HepG2 (cell line): ENCODE measurements at regions not wholly inside any gene's neighbourhood (a gene's known extent, or its start where the extent isn't known, plus 50 kb on each side); places are given as distances from the start of the nearest gene placed in this dataset.

Experiments
- ATAC-seq: fragments of 200-7000 bp; cut with Tn5 transposase; 3 replicates; pipeline ENCODE4 v1.9.1; 2020; ENCODE audit warnings: mild to moderate bottlenecking, moderate library complexity
- BruUV-seq: library from RNA; stranded (reverse); fragments of 400-500 nt; replicated peaks from 2 replicates; lab custom pipeline; 2021; lab: Mats Ljungman, UMichigan
- CTCF ChIA-PET: fragments of 300-600 bp; formaldehyde crosslinking; extraction: SDS; loops from one replicate; lab custom pipeline; 2021; ENCODE audit warnings: low total read pairs, inconsistent platforms, low intra/inter-chr PET ratio; lab: Yijun Ruan, JAX
- POLR2A ChIA-PET: fragments of 350-600 bp; sonication (Branson Sonifier 250); formaldehyde crosslinking; loops from one replicate; lab custom pipeline; 2020; ENCODE audit warnings: antibody characterized with exemption, inconsistent platforms; lab: Yijun Ruan, JAX
- DNase-seq: peaks from one replicate; pipeline ENCODE4 v3.0.0-alpha.2; 2015; ENCODE audit warnings: low spot score
- FAIRE-seq: peaks from 3 replicates; lab custom pipeline; 2011; peaks lifted over from hg19 to GRCh38; lab: Jason Lieb, UNC
- H2AFZ ChIP-seq: one replicate; pipeline ENCODE4 v1.6.1; 2011; ENCODE audit warnings: low read length, inconsistent platforms
- H3K27ac ChIP-seq: fragments of 300-600 bp; 3 replicates; pipeline ENCODE4 v1.8.0; 2011; ENCODE audit warnings: mixed run types, mild to moderate bottlenecking, mixed read lengths, low read length, inconsistent platforms; ENCODE audit not compliant: insufficient read depth; ENCODE audit errors: extremely low read length
- H3K27me3 ChIP-seq, 2 experiments: fragments of 200-600 bp in 1 of 2; 2 replicates in 1 of 2; 3 replicates in 1 of 2; pipeline versions ENCODE4 v1.6.0 to v1.8.0; 2011; ENCODE audit warnings: low read length in 2 of 2, mild to moderate bottlenecking in 2 of 2, moderate library complexity in 2 of 2, inconsistent platforms in 1 of 2; ENCODE audit not compliant: insufficient read depth in 2 of 2, control insufficient read depth in 1 of 2
- H3K36me3 ChIP-seq, 2 experiments: fragments of 200-600 bp in 1 of 2; replicated peaks in 1 of 2; 2 replicates in 1 of 2; 3 replicates in 1 of 2; pipeline versions ENCODE4 v1.5.1 to v1.8.0; 2011; ENCODE audit warnings: low read length in 2 of 2, inconsistent platforms in 1 of 2; ENCODE audit not compliant: insufficient read depth in 2 of 2, control insufficient read depth in 1 of 2
- H3K4me1 ChIP-seq: 2 replicates; pipeline ENCODE4 v1.5.1; 2012; ENCODE audit warnings: low read length, inconsistent platforms; ENCODE audit not compliant: insufficient read depth
- H3K4me2 ChIP-seq: 2 replicates; pipeline ENCODE4 v1.6.0; 2011; ENCODE audit warnings: low read depth, low read length, inconsistent platforms
- H3K4me3 ChIP-seq, 3 experiments: fragments of 200-600 bp in 1 of 3; sonication (generic), shearing (Covaris generic) in 1 of 3; replicated peaks in 1 of 3; 2 replicates each; pipeline ENCODE4 v1.5.1; 2011 to 2016; ENCODE audit warnings: low read length in 3 of 3, inconsistent platforms in 2 of 3, low read depth in 2 of 3, mild to moderate bottlenecking in 2 of 3, control low read depth in 1 of 3, mixed read lengths in 1 of 3; ENCODE audit not compliant: insufficient read depth in 1 of 3
- H3K79me2 ChIP-seq: one replicate; pipeline ENCODE4 v1.6.1; 2011; ENCODE audit warnings: low read length, inconsistent platforms; ENCODE audit not compliant: insufficient read depth
- H3K9ac ChIP-seq: 2 replicates; pipeline ENCODE4 v1.6.0; 2011; ENCODE audit warnings: mild to moderate bottlenecking, low read depth, low read length, inconsistent platforms; ENCODE audit not compliant: insufficient read depth
- H3K9me3 ChIP-seq: 2 replicates; pipeline ENCODE4 v1.5.1; 2012; ENCODE audit warnings: mild to moderate bottlenecking, low read length
- H4K20me1 ChIP-seq: 2 replicates; pipeline ENCODE4 v1.6.0; 2011; ENCODE audit warnings: inconsistent platforms, mild to moderate bottlenecking, low read length, moderate library complexity; ENCODE audit not compliant: insufficient read depth
- ARNT ChIP-seq: fragments of 450-650 bp; IDR thresholded peaks from 2 replicates; pipeline ENCODE4 v1.6.1; 2017
- ATF7 ChIP-seq, 2 experiments: fragments of 450-650 bp in 1 of 2; sonication (generic) in 1 of 2; formaldehyde crosslinking in 1 of 2; IDR thresholded peaks; 2 replicates each; pipeline versions ENCODE4 v1.4.0 to v1.6.1; 2016 to 2020; ENCODE audit warnings: antibody characterized with exemption in 1 of 2, mild to moderate bottlenecking in 1 of 2, missing genetic modification reagents in 1 of 2
- CREB1 ChIP-seq, 2 experiments: fragments of 450-650 bp in 1 of 2; IDR thresholded peaks; 2 replicates each; pipeline ENCODE4 v1.6.1; 2016 to 2017; ENCODE audit warnings: control low read depth in 1 of 2, mild to moderate bottlenecking in 1 of 2, missing compliant biosample characterization in 1 of 2, missing genetic modification characterization in 1 of 2
- FOXC1 ChIP-seq: sonication (generic); formaldehyde crosslinking; IDR thresholded peaks from 2 replicates; pipeline ENCODE4 v1.8.0; 2022; ENCODE audit warnings: mild to moderate bottlenecking, missing genetic modification reagents, borderline replicate concordance
- HOXD1 ChIP-seq: sonication (generic); formaldehyde crosslinking; IDR thresholded peaks from 2 replicates; pipeline ENCODE4 v1.5.0; 2020; ENCODE audit warnings: missing genetic modification reagents
- KLF9 ChIP-seq: IDR thresholded peaks from 2 replicates; pipeline ENCODE4 v1.6.1; 2016; ENCODE audit warnings: low read depth
- MBNL3 ChIP-seq: fragments of 250-450 bp; sonication (Bioruptor Pico); conservative IDR thresholded peaks from 2 replicates; pipeline ENCODE4 v1.8.0; 2022; ENCODE audit warnings: mild to moderate bottlenecking, inconsistent platforms
- NFIB ChIP-seq: sonication (generic); formaldehyde crosslinking; IDR thresholded peaks from 2 replicates; pipeline ENCODE4 v1.9.0; 2021; ENCODE audit warnings: missing genetic modification reagents, mild to moderate bottlenecking, borderline replicate concordance
- PRMT3 ChIP-seq: sonication (generic); formaldehyde crosslinking; IDR thresholded peaks from 2 replicates; pipeline ENCODE4 v1.8.1; 2022; ENCODE audit warnings: low read depth, mild to moderate bottlenecking, moderate library complexity, missing genetic modification reagents, borderline replicate concordance
- STAG1 ChIP-seq: sonication (generic); formaldehyde crosslinking; IDR thresholded peaks from 2 replicates; pipeline ENCODE4 v1.4.0; 2020; ENCODE audit warnings: missing genetic modification reagents
- TP53 ChIP-seq: sonication (generic); formaldehyde crosslinking; conservative IDR thresholded peaks from 2 replicates; pipeline ENCODE4 v1.4.0; 2020; ENCODE audit warnings: missing genetic modification reagents
- ZNF180 ChIP-seq: sonication (generic); formaldehyde crosslinking; IDR thresholded peaks from 2 replicates; pipeline ENCODE4 v1.4.0; 2020; ENCODE audit warnings: low read depth, missing genetic modification reagents, borderline replicate concordance
- ZNF619 ChIP-seq: sonication (generic); formaldehyde crosslinking; IDR thresholded peaks from 2 replicates; pipeline ENCODE4 v1.4.0; 2020; ENCODE audit warnings: mild to moderate bottlenecking, missing genetic modification reagents
- ZNF776 ChIP-seq: sonication (generic); formaldehyde crosslinking; IDR thresholded peaks from 2 replicates; pipeline ENCODE4 v1.4.0; 2020; ENCODE audit warnings: mild to moderate bottlenecking, missing genetic modification reagents
- WGBS: methylation state at CpG from one replicate; pipeline ENCODE4 v1.1.6; 2017; ENCODE audit warnings: low lambda C conversion rate; 5-methylcytosine and 5-hydroxymethylcytosine counted together
- in situ Hi-C: cut with HindIII; loops from 2 replicates; pipeline ENCODE4 v1.10.0; 2017; ENCODE audit warnings: low pct_unique_long_range_greater_than_20kb; ENCODE audit not compliant: extremely low pct_ligation_motif_present
- intact Hi-C: fragments of 100-400 bp; cut with micrococcal nuclease; formaldehyde crosslinking; loops from one replicate; pipeline ENCODE4 v1.10.0; 2022; ENCODE audit not compliant: unreplicated experiment
- TF ChIP-seq, protein P1 (sequence below): sonication (generic); formaldehyde crosslinking; IDR thresholded peaks from 2 replicates; pipeline ENCODE4 v1.4.0; 2020; ENCODE audit warnings: missing genetic modification reagents, mild to moderate bottlenecking, borderline replicate concordance
- TF ChIP-seq, protein P2 (sequence below): sonication (generic); formaldehyde crosslinking; IDR thresholded peaks from 2 replicates; pipeline ENCODE4 v1.5.1; 2020; ENCODE audit warnings: mild to moderate bottlenecking, missing genetic modification reagents, borderline replicate concordance

DNA sequence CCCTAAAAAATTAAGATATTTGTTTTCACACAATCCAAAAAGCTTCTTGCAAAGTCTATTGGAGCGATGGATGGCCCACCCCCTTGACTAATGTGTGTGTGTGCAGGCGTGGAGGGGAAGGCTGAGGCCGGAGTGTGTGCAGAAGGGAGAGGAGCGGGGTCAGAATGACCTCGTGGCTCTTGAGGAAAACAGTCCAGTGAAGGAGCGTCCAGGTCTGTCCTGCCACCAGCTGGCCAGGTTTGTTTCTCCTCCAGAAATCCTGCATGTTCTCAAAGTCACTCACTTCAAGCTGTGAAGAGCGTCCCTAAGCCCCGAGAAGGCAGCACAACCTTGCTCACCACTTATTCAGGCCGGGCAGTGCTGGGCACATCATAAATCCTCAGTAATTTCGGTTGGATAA lies 69.5 kb upstream of the SSX2IP start:
- Histone ChIP-seq H4K20me1 (no peaks in the 10 kb centered on the region), H3K36me3 (no peaks in the 10 kb centered on the region), H3K27ac (no peak overlapping the region), H3K79me2 (no peaks in the 10 kb centered on the region), H3K27me3 (no peaks in the 10 kb centered on the region; a peak in 2 of 5 replicates), H3K4me3 (no peak overlapping the region), H2AFZ (no peak overlapping the region), H3K4me2 (no peak overlapping the region), H3K4me1 (no peaks in the 10 kb centered on the region), H3K9me3 (no peaks in the 10 kb centered on the region), H3K9ac (no peak overlapping the region)
- no peak for DNase-seq
- in situ Hi-C loops = loop anchor here (10.0 to 25.0 kb wide), 3 partner anchors 95 to 835 kb away; partner anchors contain the start of gene PRKACB
- 33% methylated on average over 10 of the region's 10 CpGs for WGBS
- no TSS peak for BruUV-seq
- intact Hi-C loops = no loop called here
- ATAC-seq = no peak
- FAIRE-seq = no peak
- POLR2A ChIA-PET = no interaction called here
- CTCF ChIA-PET = no interaction called here
- no peak for TF ChIP-seq ZNF776 (CRISPR knock-in tag)
- no peak for TF ChIP-seq STAG1 (CRISPR knock-in tag)
- no peak for TF ChIP-seq KLF9 (CRISPR knock-in tag)
- no peak for TF ChIP-seq HOXD1 (CRISPR knock-in tag)
- no peak for TF ChIP-seq ARNT
- TF ChIP-seq, protein P1, sequence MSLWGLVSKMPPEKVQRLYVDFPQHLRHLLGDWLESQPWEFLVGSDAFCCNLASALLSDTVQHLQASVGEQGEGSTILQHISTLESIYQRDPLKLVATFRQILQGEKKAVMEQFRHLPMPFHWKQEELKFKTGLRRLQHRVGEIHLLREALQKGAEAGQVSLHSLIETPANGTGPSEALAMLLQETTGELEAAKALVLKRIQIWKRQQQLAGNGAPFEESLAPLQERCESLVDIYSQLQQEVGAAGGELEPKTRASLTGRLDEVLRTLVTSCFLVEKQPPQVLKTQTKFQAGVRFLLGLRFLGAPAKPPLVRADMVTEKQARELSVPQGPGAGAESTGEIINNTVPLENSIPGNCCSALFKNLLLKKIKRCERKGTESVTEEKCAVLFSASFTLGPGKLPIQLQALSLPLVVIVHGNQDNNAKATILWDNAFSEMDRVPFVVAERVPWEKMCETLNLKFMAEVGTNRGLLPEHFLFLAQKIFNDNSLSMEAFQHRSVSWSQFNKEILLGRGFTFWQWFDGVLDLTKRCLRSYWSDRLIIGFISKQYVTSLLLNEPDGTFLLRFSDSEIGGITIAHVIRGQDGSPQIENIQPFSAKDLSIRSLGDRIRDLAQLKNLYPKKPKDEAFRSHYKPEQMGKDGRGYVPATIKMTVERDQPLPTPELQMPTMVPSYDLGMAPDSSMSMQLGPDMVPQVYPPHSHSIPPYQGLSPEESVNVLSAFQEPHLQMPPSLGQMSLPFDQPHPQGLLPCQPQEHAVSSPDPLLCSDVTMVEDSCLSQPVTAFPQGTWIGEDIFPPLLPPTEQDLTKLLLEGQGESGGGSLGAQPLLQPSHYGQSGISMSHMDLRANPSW (CRISPR knock-in tag) = no peak
- no peak for TF ChIP-seq CREB1 (IDR thresholded peaks at IDR 0.05)
- no peak for TF ChIP-seq CREB1 (CRISPR knock-in tag; IDR thresholded peaks at IDR 0.05)
- TF ChIP-seq, protein P2, sequence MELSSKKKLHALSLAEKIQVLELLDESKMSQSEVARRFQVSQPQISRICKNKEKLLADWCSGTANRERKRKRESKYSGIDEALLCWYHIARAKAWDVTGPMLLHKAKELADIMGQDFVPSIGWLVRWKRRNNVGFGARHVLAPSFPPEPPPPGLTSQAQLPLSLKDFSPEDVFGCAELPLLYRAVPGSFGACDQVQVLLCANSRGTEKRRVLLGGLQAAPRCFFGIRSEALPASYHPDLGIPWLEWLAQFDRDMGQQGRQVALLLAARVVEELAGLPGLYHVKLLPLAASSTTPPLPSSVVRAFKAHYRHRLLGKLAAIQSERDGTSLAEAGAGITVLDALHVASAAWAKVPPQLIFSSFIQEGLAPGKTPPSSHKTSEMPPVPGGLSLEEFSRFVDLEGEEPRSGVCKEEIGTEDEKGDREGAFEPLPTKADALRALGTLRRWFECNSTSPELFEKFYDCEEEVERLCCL (CRISPR knock-in tag) = no peak
- no peak for TF ChIP-seq NFIB (CRISPR knock-in tag)
- TF ChIP-seq TP53 = no peak
- no peak for TF ChIP-seq ZNF180 (CRISPR knock-in tag)
- no peak for TF ChIP-seq PRMT3 (CRISPR knock-in tag)
- TF ChIP-seq ZNF619 (CRISPR knock-in tag) = no peak
- TF ChIP-seq FOXC1 (CRISPR knock-in tag) = no peak
- no peak for TF ChIP-seq MBNL3 (CRISPR knock-in tag)
- no peak for TF ChIP-seq ATF7 (IDR thresholded peaks at IDR 0.05)
- no peak for TF ChIP-seq ATF7 (CRISPR knock-in tag; IDR thresholded peaks at IDR 0.05)
